Right lung (tissue), 2 donors: ENCODE measurements at regions not wholly inside any gene's neighbourhood (a gene's known extent, or its start where the extent isn't known, plus 50 kb on each side); places are given as distances from the start of the nearest gene placed in this dataset.

Experiments
- DNase-seq, 2 donors: peaks; one replicate each; pipeline ENCODE4 v3.0.0-alpha.2; 2013

DNA sequence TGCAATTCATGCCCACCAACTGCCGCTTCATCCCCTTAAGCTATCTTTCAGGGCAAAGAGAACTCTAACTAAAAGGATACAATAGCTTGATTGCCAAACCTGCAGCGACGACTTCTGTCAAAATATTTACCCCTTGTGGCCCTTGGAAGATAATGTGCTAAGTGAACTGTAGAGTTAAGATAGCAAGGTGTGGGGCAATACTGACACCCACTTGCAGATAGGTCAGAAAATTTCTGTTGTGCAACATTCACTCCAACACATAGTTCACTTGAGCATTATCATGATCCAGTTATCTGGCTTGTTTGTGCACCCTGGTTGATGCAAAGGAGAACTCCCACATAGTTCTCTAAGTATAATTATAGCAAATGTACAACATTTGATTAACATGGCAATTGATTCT, 55.6 kb downstream of the RHOXF2B start:
- no peak for DNase-seq

DNA sequence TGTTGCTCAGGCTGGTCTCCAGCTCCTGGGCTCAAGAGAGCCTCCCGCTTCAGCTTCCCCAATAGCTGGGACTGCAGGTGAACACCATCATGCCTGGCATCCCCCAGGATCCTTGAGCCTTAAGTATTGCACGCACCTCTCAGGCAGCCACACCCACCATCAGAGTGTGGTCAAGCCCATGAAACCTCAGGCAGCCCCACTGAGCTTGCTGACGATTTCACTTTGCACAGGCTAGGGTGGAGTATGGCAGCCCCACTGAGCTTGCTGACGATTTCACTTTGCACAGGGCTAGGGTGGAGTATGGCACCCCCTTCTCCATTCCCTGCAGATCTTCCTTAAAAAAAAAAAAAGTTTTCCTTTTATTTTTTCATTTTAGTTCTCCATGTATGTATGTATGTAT, 57.2 kb downstream of the RHOXF2B start:
- no peak for DNase-seq

DNA sequence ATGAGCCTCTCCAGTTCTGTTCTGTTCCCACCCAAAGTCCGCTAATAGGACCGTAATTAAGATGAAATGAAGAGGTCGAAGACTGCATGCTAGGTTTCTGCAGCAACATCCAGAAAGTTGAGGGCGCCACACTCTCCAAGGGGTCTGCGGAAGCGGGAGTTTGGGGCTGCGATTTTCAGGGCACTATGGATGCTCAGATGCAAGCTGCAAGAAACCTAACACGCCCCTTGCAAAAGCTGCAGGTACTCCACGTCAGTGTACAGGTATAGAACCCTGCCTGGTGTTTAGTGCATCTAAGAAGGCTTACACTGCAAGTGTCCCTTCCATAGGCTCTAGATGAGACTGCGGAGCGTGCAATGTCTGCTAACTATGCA, 61.4 kb downstream of the RHOXF2B start:
- no peak for DNase-seq

DNA sequence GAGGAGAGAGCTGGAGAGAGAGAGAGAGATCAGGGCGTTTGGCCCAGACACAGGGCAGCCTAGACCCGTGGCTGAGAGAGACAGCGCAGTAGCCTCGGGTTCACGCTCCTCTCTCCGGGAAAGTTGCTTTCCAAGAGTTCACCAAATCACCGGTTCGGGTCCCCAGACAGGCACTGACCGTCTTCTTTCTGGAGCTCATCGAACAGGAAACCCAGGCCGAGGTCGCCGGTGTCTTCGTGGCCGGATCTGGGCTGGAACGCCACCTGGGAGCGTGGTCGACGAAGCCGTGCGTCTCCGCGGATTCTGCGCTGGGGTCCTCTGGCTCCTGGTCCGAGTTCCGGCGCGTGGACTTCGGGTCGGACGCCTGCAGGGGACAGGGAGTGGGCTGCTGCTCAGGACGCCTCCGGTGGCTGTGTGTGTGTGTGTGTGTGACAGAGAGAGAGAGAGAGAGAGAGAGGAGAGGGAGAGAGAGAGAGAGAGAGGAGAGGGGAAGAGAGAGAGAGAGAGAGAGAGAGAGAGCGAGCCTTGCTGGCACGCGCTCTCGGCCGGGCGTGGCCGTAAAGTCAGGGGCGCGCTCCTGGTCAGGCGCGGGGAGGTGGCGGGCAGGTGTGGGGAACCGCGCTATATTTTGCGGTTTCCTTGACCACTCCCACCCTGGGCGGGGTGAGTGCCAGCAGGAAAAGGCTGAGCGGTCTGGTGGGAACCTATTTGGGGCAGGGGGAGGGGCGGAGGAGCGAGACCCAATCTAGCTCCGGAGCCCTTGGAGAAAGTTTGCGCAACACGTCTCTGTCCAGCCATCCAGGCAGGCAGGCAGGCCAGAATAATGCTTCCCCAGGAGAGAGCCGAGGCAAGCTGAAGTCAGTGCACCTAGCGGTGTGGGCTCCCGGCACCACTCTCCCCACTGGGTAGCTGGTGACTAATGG, 62.1 kb downstream of the RHOXF2B start:
- DNase-seq = peak; percentile 13 to 26

DNA sequence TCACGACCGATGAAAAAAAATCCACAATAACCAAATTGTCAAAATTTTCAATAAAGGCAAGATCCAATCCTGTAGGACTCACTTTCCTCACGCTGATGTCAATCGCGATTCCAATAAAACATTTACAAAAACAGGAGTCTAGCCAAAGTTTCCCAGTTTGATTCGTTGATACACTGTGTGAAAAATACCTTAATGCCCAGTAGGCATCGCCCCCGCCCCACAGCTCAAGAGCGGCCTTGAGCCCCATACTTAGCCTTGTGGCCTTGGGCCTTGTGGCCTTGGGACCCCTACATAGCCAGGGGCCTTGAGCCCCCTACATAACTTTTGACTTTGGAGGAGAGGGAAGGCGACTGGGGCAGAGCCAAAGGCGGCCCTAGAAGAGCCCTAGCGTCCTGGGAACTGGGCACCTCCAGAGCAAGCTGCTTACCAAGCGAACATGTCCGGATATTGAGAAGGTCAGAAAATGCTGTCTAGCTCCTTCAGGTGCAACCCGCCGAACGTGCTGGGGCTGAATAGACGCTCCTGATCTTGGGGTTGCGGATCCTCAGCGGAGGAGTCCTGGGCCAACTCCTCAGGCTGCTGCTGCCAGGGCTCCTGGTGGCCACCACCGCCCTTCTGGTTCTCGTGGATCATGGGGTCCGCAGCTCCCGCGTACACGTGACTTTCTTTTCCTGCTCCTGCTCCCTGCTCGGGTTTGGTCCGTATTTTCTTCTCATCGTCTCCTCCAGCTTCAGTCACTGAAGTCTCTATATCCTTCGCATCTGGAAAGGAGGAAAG, 62.9 kb downstream of the RHOXF2B start:
- no peak for DNase-seq

DNA sequence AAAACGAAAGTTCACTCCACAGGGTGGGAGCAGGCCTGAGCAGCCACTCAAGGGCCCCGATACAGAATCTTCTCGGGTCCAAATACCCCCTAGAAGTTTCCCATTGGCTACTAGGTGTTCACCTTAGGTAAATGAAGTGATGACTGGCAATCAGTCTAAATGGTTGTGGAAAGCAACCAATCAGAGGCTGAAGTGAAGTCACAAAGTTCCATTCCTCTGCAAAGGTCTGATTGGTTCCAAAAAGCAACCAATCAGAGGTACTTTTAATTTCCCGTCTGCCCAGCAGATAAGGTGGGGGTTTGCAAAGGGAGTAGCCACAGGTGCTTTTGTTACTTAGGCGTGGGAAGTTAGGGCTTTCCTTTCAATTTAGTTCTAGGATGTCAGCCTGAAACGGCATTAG, 58.2 kb upstream of the NKAP start:
- no peak for DNase-seq

DNA sequence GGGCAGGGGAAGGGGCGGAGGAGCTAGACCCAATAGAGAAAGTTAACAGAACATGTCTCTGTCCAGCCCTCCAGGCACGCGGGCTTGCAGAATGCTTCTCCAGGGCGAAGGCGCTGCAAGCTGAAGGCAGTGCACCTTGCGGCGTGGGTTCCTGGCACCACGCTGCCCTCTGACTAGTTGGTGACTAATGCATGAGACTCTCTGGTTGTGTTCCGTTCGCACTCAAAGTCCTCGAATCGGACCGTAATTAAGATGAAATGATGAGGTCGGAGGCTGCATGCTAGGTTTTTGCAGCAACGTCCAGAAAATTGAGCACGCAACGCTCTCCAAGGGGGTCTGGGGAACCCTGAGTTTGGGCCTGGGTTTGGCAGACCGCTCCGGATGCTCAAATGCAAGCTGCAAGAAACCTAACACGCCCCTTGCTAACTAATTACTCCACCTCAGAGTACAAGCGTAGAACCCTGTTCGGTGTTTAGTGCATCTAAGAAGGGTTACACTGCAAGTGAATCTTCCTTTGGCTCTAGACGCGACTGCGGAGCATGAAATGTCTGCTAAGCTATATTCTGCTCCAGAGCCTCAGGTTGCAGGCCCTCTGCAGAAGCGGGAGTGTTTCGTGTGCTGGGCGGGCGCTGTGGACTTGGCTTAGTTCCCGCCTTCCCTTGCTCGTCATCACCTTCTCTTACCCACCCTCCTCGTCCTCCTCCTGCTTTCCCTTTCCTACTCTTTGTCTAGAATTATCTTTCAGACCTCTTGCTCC, 57.1 kb upstream of the NKAP start:
- DNase-seq = no peak

DNA sequence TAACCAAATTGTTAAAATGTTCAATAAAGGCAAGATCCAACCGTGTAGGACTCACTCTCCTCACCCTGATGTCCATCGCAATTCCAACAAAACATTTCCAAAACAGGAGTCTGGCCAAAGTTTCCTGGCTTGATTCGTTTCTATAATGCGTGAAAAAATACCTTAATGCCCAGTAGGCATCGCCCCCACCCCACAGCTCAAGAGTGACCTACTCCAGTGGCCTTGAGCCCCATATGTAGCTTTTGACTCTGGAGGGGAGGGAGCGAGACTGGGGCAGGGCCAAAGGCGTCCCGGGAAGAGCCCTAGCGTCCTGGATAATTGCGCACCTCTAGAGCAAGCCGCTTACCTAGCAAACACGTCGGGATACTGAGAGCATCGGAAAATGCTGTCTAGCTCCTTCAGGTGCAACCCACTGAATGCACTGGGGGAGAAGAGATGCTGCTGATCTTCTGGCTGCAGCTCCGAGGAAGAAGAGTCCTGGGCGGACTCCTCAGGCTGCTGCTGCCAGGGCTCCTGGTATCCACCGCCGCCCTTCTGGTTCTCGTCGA, 55.6 kb upstream of the NKAP start:
- DNase-seq = no peak

DNA sequence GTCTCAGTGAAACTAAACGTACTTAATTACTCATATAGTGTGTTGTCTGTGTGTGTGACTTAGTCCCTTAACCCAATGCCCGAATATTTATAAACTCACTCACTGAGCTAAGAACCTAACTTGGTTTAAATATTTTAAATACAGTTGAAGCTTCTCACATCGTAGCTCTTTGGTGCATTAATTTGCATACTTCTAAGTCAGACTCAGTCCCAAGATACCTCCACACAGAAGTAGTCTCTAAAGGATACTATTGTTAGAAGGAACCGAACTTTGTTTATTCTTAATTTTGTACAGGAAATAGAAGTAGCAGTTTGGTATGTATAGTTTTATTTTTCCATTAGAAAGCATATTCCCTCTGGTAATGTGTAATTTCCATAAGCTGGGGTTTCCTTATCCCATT, 54.0 kb upstream of the NKAP start:
- no peak for DNase-seq

DNA sequence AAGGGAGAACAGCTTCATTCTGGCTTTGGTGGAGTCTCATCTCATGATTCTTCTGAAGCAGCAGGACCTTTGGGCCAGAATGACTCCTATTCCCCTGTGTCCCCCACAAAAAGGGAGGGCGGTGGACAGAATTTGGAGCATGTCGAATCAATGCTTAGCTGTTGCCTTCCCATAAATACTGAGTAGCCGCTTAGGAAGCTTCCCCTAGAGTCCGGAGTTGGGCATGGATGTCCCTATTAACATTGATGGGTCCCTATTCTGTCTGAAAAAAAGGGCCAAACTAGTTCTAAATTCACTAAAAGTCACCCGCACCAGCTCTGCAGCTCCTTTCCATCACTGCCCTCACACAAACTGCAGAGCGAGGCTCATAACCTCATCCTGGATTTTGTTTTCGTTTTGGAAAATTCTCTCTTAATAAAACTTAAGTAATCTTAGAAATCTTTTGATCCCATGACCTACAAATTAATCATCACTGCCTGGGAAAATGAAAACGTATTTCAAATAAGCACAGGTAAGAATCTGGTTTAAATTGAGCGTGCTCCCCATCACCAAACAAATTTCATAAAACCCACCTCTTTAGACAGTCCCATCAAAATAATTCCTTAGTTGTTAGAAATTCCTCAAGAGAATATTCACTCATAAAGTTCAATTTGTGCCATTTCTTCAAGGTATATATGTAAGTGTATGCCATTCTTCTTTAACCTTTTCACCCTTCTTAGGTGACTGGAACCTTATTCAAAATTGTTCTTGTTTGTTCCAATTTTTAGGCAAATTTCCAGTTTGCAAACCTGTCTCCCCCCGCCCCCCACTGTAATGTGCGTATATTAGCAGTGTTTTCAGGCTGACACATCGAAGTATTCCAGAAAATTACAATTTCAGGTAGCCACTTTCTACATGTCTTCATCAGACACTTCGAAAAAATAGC, 53.3 kb upstream of the NKAP start:
- no peak for DNase-seq

DNA sequence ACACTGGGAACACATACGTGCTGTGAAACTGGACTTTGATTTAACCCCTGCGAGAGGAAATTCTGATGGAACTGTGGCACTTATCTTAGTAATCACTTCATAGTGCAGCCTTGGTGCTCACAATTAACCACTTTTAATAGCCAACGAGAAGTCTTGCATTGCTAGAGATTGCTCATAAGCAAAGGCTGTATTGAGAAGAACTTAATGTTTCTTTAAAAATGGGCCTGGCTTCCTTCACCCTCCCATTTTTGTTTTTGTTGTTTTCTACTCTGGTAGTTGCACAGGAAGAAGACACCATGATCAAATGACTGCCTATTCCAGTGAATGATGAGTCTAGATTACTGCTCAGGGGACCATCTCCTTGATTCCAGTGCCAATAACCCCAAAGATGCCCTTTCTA, 52.5 kb upstream of the NKAP start:
- DNase-seq = no peak
